ENCODE measurements at regions not wholly inside any gene's neighbourhood (a gene's known extent, or its start where the extent isn't known, plus 50 kb on each side); places are given as distances from the start of the nearest gene placed in this dataset.

DNA sequence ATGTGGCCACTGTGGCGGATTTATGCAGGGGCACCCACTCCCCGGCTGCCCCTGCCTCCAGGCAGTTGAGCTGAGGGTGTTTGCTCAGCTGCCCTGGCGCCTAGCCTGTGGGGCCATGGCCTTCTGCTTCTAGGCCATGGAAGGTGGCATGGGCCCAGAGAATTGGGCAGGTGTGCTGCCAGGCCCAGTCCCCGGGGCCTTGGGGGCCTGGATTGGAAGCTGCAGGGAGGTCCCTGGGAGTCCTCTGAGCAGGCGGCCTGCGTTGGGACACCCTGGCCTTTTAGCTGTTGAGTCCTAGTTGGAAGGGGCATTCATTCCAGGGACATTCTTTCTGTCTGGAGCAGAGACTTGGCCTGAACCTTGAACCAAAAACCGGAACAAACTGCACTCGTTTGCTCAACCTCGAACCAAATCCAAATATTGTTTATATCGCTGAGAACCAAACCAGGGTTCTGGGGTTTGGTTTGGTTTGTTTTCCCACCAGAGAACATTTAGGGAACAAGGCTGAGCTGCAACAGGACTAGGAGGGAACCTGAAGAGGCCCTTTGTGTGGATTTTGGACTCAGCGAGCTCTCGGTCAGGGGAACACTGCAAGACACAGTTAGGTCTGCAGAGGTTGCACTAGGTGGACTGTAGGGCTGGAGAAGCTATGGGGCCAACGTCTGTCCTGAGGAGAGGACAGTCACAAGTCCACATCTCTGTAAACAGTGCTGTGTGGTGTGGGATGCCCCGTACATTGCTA is 116.8 kb downstream of the BOD1 start:
- Mint-ChIP-seq H3K27ac (no peak overlapping the region), H3K36me3 (no peaks in the 10 kb centered on the region), H3K4me3 (no peak overlapping the region), H3K4me1 (no peaks in the 10 kb centered on the region), H3K27me3 (ENCODE audit: low read depth in 2 of 2) (peaks cover 3 to 7% of the 10 kb centered on the region in 2 donors), H3K9me3 (no peaks in the 10 kb centered on the region)
- TF ChIP-seq CTCF (IDR thresholded peaks at IDR 0.05) = no peak
- no peaks in the 10 kb centered on the region for H3K27me3 ChIP-seq (ENCODE audit: control insufficient read depth, insufficient read depth, low read length)
- H3K36me3 ChIP-seq (ENCODE audit: control insufficient read depth, insufficient read depth, low read length) = no peaks in the 10 kb centered on the region
- no peaks in the 10 kb centered on the region for H3K9me3 ChIP-seq (ENCODE audit: control insufficient read depth, insufficient read depth, low read length)
- no peak overlapping the region for H3K27ac ChIP-seq (ENCODE audit: low read length)
- H3K4me1 ChIP-seq (ENCODE audit: control insufficient read depth, insufficient read depth, low read length) = no peaks in the 10 kb centered on the region
- DNase-seq (no peak), ATAC-seq (no peak)
- WGBS (ENCODE audit: insufficient coverage) = 91% methylated on average over 14 of the region's 14 CpGs
- intact Hi-C loops (cut with micrococcal nuclease) = no loop called here
- no peak overlapping the region for H3K4me3 ChIP-seq (ENCODE audit: low read length)

DNA sequence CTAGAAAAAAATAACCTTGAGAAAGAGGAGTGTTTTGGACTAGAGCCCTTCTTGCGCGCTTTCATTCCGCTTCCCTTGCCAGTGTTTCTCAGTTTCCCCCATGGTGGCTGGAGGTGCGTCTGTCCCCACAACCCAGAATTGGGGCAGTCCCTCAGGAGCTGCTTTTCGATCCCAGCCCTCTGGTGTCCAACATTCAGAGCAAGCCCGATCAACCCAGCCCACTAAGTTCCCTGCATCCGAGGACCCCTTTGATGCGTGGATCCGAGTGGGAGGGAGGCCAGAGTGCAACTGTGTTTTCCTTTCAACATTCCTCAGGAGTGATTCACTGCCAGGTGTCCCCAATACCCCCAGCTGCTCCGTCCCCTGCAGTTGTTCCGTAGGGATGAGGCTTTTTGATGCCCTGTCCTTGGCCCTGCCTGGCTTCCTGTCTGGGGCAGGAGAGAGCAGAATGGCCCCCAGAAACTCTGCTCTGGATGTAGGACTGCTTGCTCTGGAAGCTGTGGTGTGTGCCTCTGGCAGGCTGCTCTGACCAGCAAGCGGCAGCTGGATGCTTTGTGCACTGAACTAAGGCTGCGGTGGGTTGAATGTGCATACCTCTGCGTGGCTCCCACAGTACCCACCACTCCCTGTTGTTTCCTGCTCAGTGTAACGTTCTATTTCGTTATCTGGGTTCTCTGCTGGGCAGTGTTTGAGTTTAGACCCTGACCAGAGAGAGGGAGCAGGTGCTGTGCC is 117.5 kb downstream of the BOD1 start:
- no peaks in the 10 kb centered on the region for H3K9me3 Mint-ChIP-seq
- DNase-seq (no peak), ATAC-seq (no peak)
- Histone ChIP-seq H3K9me3 (ENCODE audit: control insufficient read depth, insufficient read depth, low read length) (no peaks in the 10 kb centered on the region), H3K4me3 (ENCODE audit: low read length) (no peak overlapping the region), H3K36me3 (ENCODE audit: control insufficient read depth, insufficient read depth, low read length) (no peaks in the 10 kb centered on the region), H3K27me3 (ENCODE audit: control insufficient read depth, insufficient read depth, low read length) (no peaks in the 10 kb centered on the region), H3K27ac (ENCODE audit: low read length) (no peak overlapping the region), H3K4me1 (ENCODE audit: control insufficient read depth, insufficient read depth, low read length) (no peaks in the 10 kb centered on the region)
- intact Hi-C loops (cut with micrococcal nuclease) = no loop called here
- peaks cover 3 to 7% of the 10 kb centered on the region in 2 donors for H3K27me3 Mint-ChIP-seq (ENCODE audit: low read depth in 2 of 2)
- no peak overlapping the region for H3K4me3 Mint-ChIP-seq
- no peaks in the 10 kb centered on the region for H3K36me3 Mint-ChIP-seq
- H3K4me1 Mint-ChIP-seq = no peaks in the 10 kb centered on the region
- no peak overlapping the region for H3K27ac Mint-ChIP-seq
- 81% methylated on average over 16 of the region's 16 CpGs for WGBS (ENCODE audit: insufficient coverage)
- TF ChIP-seq CTCF (IDR thresholded peaks at IDR 0.05) = no peak

GRCh38 chr5:173498286-173498685 is 118.2 kb downstream of the BOD1 start:
- Mint-ChIP-seq H3K4me3 (no peak overlapping the region), H3K27ac (no peak overlapping the region), H3K4me1 (no peaks in the 10 kb centered on the region), H3K9me3 (no peaks in the 10 kb centered on the region), H3K27me3 (ENCODE audit: low read depth in 2 of 2) (peaks cover 3 to 7% of the 10 kb centered on the region in 2 donors), H3K36me3 (no peaks in the 10 kb centered on the region)
- DNase-seq (no peak), ATAC-seq (no peak)
- H3K27ac ChIP-seq (ENCODE audit: low read length) = no peak overlapping the region
- TF ChIP-seq CTCF (IDR thresholded peaks at IDR 0.05) = no peak
- no peak overlapping the region for H3K4me3 ChIP-seq (ENCODE audit: low read length)
- intact Hi-C loops (cut with micrococcal nuclease) = no loop called here
- H3K9me3 ChIP-seq (ENCODE audit: control insufficient read depth, insufficient read depth, low read length) = no peaks in the 10 kb centered on the region
- no peaks in the 10 kb centered on the region for H3K36me3 ChIP-seq (ENCODE audit: control insufficient read depth, insufficient read depth, low read length)
- H3K27me3 ChIP-seq (ENCODE audit: control insufficient read depth, insufficient read depth, low read length) = no peaks in the 10 kb centered on the region
- WGBS (ENCODE audit: insufficient coverage) = 91% methylated on average over 7 of the region's 9 CpGs
- H3K4me1 ChIP-seq (ENCODE audit: control insufficient read depth, insufficient read depth, low read length) = no peaks in the 10 kb centered on the region
